ENCODE measurements at regions not wholly inside any gene's neighbourhood (a gene's known extent, or its start where the extent isn't known, plus 50 kb on each side); places are given as distances from the start of the nearest gene placed in this dataset.

GRCh38 chr11:101279728-101280127 lies 150.1 kb upstream of the PGR start:
- no peak for DNase-seq (ENCODE audit: insufficient read length, low spot score)
- no peak for FAIRE-seq

GRCh38 chr11:101278286-101278685 lies 148.7 kb upstream of the PGR start:
- no peak for TF ChIP-seq CTCF (IDR thresholded peaks at IDR 0.05; ENCODE audit: insufficient read depth, missing control alignments)
- FAIRE-seq (no peak), DNase-seq (ENCODE audit: insufficient read length, low spot score) (no peak)

More at GRCh38 chr11:101279728-101280127, 150.1 kb upstream of the PGR start:
- TF ChIP-seq CTCF (IDR thresholded peaks at IDR 0.05; ENCODE audit: insufficient read depth, missing control alignments) = no peak

- FAIRE-seq (no peak), DNase-seq (ENCODE audit: insufficient read length, low spot score) (no peak)
- TF ChIP-seq CTCF (IDR thresholded peaks at IDR 0.05; ENCODE audit: insufficient read depth, missing control alignments) = no peak
Observed at GRCh38 chr11:101277036-101277435, 147.4 kb upstream of the PGR start.

DNA sequence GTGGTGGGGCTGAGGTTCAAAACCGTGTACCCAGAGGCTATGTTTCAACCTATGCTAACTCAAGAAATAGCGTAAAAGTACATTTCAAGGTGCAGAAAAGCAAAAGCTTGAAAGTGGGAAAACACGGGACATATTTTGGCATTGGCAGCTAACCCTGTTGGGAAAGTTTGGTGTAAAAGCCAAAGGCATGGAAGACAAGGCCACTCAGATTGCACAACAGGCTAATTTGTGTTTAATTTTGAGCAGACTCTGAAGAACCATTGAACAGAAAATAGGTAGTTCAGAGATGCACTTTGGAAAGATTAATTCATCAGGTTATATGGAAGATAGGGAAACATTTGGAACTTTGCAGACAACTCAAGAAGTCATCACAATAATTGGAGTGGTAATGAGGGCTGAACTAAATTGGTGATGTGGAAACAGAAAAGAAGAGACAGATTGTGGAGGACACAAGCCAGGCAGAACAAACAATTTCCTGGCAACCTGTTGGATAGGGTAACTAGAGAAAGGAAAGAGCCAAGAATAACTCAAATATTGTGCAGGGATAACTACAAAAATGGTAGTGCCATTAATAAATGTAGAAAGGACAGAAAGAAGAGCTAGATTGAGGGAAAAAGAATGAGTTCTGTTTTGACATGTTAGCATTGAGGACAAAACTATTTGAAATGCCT lies 140.5 kb upstream of the PGR start:
- no peak for FAIRE-seq
- no peak for TF ChIP-seq CTCF (IDR thresholded peaks at IDR 0.05; ENCODE audit: insufficient read depth, missing control alignments)
- no peak for DNase-seq (ENCODE audit: insufficient read length, low spot score)

DNA sequence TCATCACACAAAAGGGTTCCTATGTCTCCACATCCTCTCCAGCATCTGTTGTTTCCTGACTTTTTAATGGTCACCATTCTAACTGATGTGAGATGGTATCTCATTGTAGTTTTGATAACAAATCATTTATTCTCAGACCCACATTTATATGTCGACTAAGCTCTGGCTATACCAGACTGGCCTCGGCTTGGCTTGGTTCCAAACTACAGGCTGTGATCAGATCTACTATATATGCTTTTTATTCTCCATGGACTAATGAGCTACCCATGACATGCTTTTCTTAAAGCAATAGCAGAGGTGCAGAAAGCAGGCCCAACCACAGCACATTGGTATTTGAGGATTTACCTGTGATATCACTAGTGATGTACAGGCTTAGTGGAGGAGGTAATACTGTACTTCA lies 139.8 kb upstream of the PGR start:
- FAIRE-seq (no peak), DNase-seq (ENCODE audit: insufficient read length, low spot score) (no peak)
- TF ChIP-seq CTCF (IDR thresholded peaks at IDR 0.05; ENCODE audit: insufficient read depth, missing control alignments) = no peak

GRCh38 chr11:101267654-101268053 lies 138.0 kb upstream of the PGR start:
- TF ChIP-seq CTCF (IDR thresholded peaks at IDR 0.05; ENCODE audit: insufficient read depth, missing control alignments) = no peak
- DNase-seq (ENCODE audit: insufficient read length, low spot score) (no peak), FAIRE-seq (no peak)

GRCh38 chr11:101264306-101264705 lies 134.7 kb upstream of the PGR start:
- DNase-seq (ENCODE audit: insufficient read length, low spot score) (no peak), FAIRE-seq (no peak)
- TF ChIP-seq CTCF (IDR thresholded peaks at IDR 0.05; ENCODE audit: insufficient read depth, missing control alignments) = no peak
